HepG2 (cell line): ENCODE measurements at regions not wholly inside any gene's neighbourhood (a gene's known extent, or its start where the extent isn't known, plus 50 kb on each side); places are given as distances from the start of the nearest gene placed in this dataset.

ENCODE experiments used
- ATAC-seq: fragments of 200-7000 bp; cut with Tn5 transposase; 3 replicates; pipeline ENCODE4 v1.9.1; 2020; ENCODE audit warnings: mild to moderate bottlenecking, moderate library complexity
- BruUV-seq: library from RNA; stranded (reverse); fragments of 400-500 nt; replicated peaks from 2 replicates; lab custom pipeline; 2021; lab: Mats Ljungman, UMichigan
- CTCF ChIA-PET: fragments of 300-600 bp; formaldehyde crosslinking; extraction: SDS; loops from one replicate; lab custom pipeline; 2021; ENCODE audit warnings: low total read pairs, inconsistent platforms, low intra/inter-chr PET ratio; lab: Yijun Ruan, JAX
- POLR2A ChIA-PET: fragments of 350-600 bp; sonication (Branson Sonifier 250); formaldehyde crosslinking; loops from one replicate; lab custom pipeline; 2020; ENCODE audit warnings: antibody characterized with exemption, inconsistent platforms; lab: Yijun Ruan, JAX
- DNase-seq: peaks from one replicate; pipeline ENCODE4 v3.0.0-alpha.2; 2015; ENCODE audit warnings: low spot score
- FAIRE-seq: peaks from 3 replicates; lab custom pipeline; 2011; peaks lifted over from hg19 to GRCh38; lab: Jason Lieb, UNC
- H2AFZ ChIP-seq: one replicate; pipeline ENCODE4 v1.6.1; 2011; ENCODE audit warnings: low read length, inconsistent platforms
- H3K27ac ChIP-seq: fragments of 300-600 bp; 3 replicates; pipeline ENCODE4 v1.8.0; 2011; ENCODE audit warnings: mixed run types, mild to moderate bottlenecking, mixed read lengths, low read length, inconsistent platforms; ENCODE audit not compliant: insufficient read depth; ENCODE audit errors: extremely low read length
- H3K27me3 ChIP-seq, 2 experiments: fragments of 200-600 bp in 1 of 2; 2 replicates in 1 of 2; 3 replicates in 1 of 2; pipeline versions ENCODE4 v1.6.0 to v1.8.0; 2011; ENCODE audit warnings: low read length in 2 of 2, mild to moderate bottlenecking in 2 of 2, moderate library complexity in 2 of 2, inconsistent platforms in 1 of 2; ENCODE audit not compliant: insufficient read depth in 2 of 2, control insufficient read depth in 1 of 2
- H3K36me3 ChIP-seq, 2 experiments: fragments of 200-600 bp in 1 of 2; replicated peaks in 1 of 2; 2 replicates in 1 of 2; 3 replicates in 1 of 2; pipeline versions ENCODE4 v1.5.1 to v1.8.0; 2011; ENCODE audit warnings: low read length in 2 of 2, inconsistent platforms in 1 of 2; ENCODE audit not compliant: insufficient read depth in 2 of 2, control insufficient read depth in 1 of 2
- H3K4me1 ChIP-seq: 2 replicates; pipeline ENCODE4 v1.5.1; 2012; ENCODE audit warnings: low read length, inconsistent platforms; ENCODE audit not compliant: insufficient read depth
- H3K4me2 ChIP-seq: 2 replicates; pipeline ENCODE4 v1.6.0; 2011; ENCODE audit warnings: low read depth, low read length, inconsistent platforms
- H3K4me3 ChIP-seq, 3 experiments: fragments of 200-600 bp in 1 of 3; sonication (generic), shearing (Covaris generic) in 1 of 3; replicated peaks in 1 of 3; 2 replicates each; pipeline ENCODE4 v1.5.1; 2011 to 2016; ENCODE audit warnings: low read length in 3 of 3, inconsistent platforms in 2 of 3, low read depth in 2 of 3, mild to moderate bottlenecking in 2 of 3, control low read depth in 1 of 3, mixed read lengths in 1 of 3; ENCODE audit not compliant: insufficient read depth in 1 of 3
- H3K79me2 ChIP-seq: one replicate; pipeline ENCODE4 v1.6.1; 2011; ENCODE audit warnings: low read length, inconsistent platforms; ENCODE audit not compliant: insufficient read depth
- H3K9ac ChIP-seq: 2 replicates; pipeline ENCODE4 v1.6.0; 2011; ENCODE audit warnings: mild to moderate bottlenecking, low read depth, low read length, inconsistent platforms; ENCODE audit not compliant: insufficient read depth
- H3K9me3 ChIP-seq: 2 replicates; pipeline ENCODE4 v1.5.1; 2012; ENCODE audit warnings: mild to moderate bottlenecking, low read length
- H4K20me1 ChIP-seq: 2 replicates; pipeline ENCODE4 v1.6.0; 2011; ENCODE audit warnings: inconsistent platforms, mild to moderate bottlenecking, low read length, moderate library complexity; ENCODE audit not compliant: insufficient read depth
- ETV5 ChIP-seq: IDR thresholded peaks from 2 replicates; pipeline ENCODE4 v1.6.1; 2018; ENCODE audit warnings: missing biosample characterization, missing genetic modification reagents, inconsistent platforms, borderline replicate concordance
- FOSL1 ChIP-seq: sonication (generic); formaldehyde crosslinking; IDR thresholded peaks from 2 replicates; pipeline ENCODE4 v1.9.0; 2021; ENCODE audit warnings: missing genetic modification reagents, borderline replicate concordance
- FOXC1 ChIP-seq: sonication (generic); formaldehyde crosslinking; IDR thresholded peaks from 2 replicates; pipeline ENCODE4 v1.8.0; 2022; ENCODE audit warnings: mild to moderate bottlenecking, missing genetic modification reagents, borderline replicate concordance
- HNRNPK ChIP-seq: fragments of 200-400 bp; formaldehyde crosslinking; IDR thresholded peaks from 2 replicates; pipeline ENCODE4 v1.6.1; 2018; ENCODE audit warnings: low read length, low read depth, moderate library complexity, mild to moderate bottlenecking; ENCODE audit not compliant: poor library complexity, severe bottlenecking
- KDM3A ChIP-seq: IDR thresholded peaks from 2 replicates; pipeline ENCODE4 v1.6.1; 2018; ENCODE audit warnings: low read depth, missing compliant biosample characterization
- NKX3-1 ChIP-seq: sonication (generic); formaldehyde crosslinking; IDR thresholded peaks from 2 replicates; pipeline ENCODE4 v1.5.0; 2020; ENCODE audit warnings: missing genetic modification reagents
- SAFB2 ChIP-seq: sonication (generic); formaldehyde crosslinking; IDR thresholded peaks from 2 replicates; pipeline ENCODE4 v1.5.1; 2020; ENCODE audit warnings: missing genetic modification reagents, low read depth, mild to moderate bottlenecking, borderline replicate concordance
- SETDB1 ChIP-seq: sonication (generic); formaldehyde crosslinking; IDR thresholded peaks from 2 replicates; pipeline ENCODE4 v1.5.1; 2020; ENCODE audit warnings: missing genetic modification reagents, mild to moderate bottlenecking, borderline replicate concordance
- ZBTB8A ChIP-seq: sonication (generic); formaldehyde crosslinking; IDR thresholded peaks from 2 replicates; pipeline ENCODE4 v1.4.0; 2020; ENCODE audit warnings: mild to moderate bottlenecking, low read depth, missing genetic modification reagents, borderline replicate concordance
- ZFP1 ChIP-seq: IDR thresholded peaks from 2 replicates; pipeline ENCODE4 v1.6.1; 2016
- ZNF224 ChIP-seq: sonication (generic); formaldehyde crosslinking; IDR thresholded peaks from 2 replicates; pipeline ENCODE4 v1.5.0; 2020; ENCODE audit warnings: mild to moderate bottlenecking, missing genetic modification reagents
- ZNF30 ChIP-seq: sonication (generic); formaldehyde crosslinking; IDR thresholded peaks from 2 replicates; pipeline ENCODE4 v1.5.0; 2020; ENCODE audit warnings: mild to moderate bottlenecking, missing genetic modification reagents
- ZNF430 ChIP-seq: sonication (generic); formaldehyde crosslinking; IDR thresholded peaks from 2 replicates; pipeline ENCODE4 v1.9.0; 2021; ENCODE audit warnings: mild to moderate bottlenecking, missing genetic modification reagents
- ZNF451 ChIP-seq: sonication (generic); formaldehyde crosslinking; IDR thresholded peaks from 2 replicates; pipeline ENCODE4 v1.5.0; 2020; ENCODE audit warnings: mild to moderate bottlenecking, missing genetic modification reagents
- ZNF543 ChIP-seq: sonication (generic); formaldehyde crosslinking; IDR thresholded peaks from 2 replicates; pipeline ENCODE4 v1.4.0; 2020; ENCODE audit warnings: mild to moderate bottlenecking, missing genetic modification reagents
- ZNF619 ChIP-seq: sonication (generic); formaldehyde crosslinking; IDR thresholded peaks from 2 replicates; pipeline ENCODE4 v1.4.0; 2020; ENCODE audit warnings: mild to moderate bottlenecking, missing genetic modification reagents
- ZNF644 ChIP-seq: IDR thresholded peaks from 2 replicates; pipeline ENCODE4 v1.6.1; 2016; ENCODE audit warnings: low read depth
- ZNF891 ChIP-seq: sonication (generic); formaldehyde crosslinking; IDR thresholded peaks from 2 replicates; pipeline ENCODE4 v1.5.0; 2020; ENCODE audit warnings: mild to moderate bottlenecking, missing genetic modification reagents
- ZSCAN9 ChIP-seq: IDR thresholded peaks from 2 replicates; pipeline ENCODE4 v1.6.1; 2016; ENCODE audit warnings: borderline replicate concordance
- WGBS: methylation state at CpG from one replicate; pipeline ENCODE4 v1.1.6; 2017; ENCODE audit warnings: low lambda C conversion rate; 5-methylcytosine and 5-hydroxymethylcytosine counted together
- in situ Hi-C: cut with HindIII; loops from 2 replicates; pipeline ENCODE4 v1.10.0; 2017; ENCODE audit warnings: low pct_unique_long_range_greater_than_20kb; ENCODE audit not compliant: extremely low pct_ligation_motif_present
- intact Hi-C: fragments of 100-400 bp; cut with micrococcal nuclease; formaldehyde crosslinking; loops from one replicate; pipeline ENCODE4 v1.10.0; 2022; ENCODE audit not compliant: unreplicated experiment
- TF ChIP-seq, protein P1 (sequence below): sonication (generic); formaldehyde crosslinking; IDR thresholded peaks from 2 replicates; pipeline ENCODE4 v1.4.0; 2020; ENCODE audit warnings: missing genetic modification reagents
- TF ChIP-seq, protein P2 (sequence below): fragments of 450-650 bp; IDR thresholded peaks from 2 replicates; pipeline ENCODE4 v1.6.1; 2017; ENCODE audit warnings: mild to moderate bottlenecking

GRCh38 chr10:121405549-121405948 lies 192.7 kb downstream of the FGFR2 start (continued):
- TF ChIP-seq, protein P1, sequence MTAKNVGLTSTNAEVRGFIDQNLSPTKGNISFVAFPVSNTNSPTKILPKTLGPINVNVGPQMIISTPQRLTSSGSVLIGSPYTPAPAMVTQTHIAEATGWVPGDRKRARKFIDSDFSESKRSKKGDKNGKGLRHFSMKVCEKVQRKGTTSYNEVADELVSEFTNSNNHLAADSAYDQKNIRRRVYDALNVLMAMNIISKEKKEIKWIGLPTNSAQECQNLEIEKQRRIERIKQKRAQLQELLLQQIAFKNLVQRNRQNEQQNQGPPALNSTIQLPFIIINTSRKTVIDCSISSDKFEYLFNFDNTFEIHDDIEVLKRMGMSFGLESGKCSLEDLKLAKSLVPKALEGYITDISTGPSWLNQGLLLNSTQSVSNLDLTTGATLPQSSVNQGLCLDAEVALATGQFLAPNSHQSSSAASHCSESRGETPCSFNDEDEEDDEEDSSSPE = no peak
- TF ChIP-seq, protein P2, sequence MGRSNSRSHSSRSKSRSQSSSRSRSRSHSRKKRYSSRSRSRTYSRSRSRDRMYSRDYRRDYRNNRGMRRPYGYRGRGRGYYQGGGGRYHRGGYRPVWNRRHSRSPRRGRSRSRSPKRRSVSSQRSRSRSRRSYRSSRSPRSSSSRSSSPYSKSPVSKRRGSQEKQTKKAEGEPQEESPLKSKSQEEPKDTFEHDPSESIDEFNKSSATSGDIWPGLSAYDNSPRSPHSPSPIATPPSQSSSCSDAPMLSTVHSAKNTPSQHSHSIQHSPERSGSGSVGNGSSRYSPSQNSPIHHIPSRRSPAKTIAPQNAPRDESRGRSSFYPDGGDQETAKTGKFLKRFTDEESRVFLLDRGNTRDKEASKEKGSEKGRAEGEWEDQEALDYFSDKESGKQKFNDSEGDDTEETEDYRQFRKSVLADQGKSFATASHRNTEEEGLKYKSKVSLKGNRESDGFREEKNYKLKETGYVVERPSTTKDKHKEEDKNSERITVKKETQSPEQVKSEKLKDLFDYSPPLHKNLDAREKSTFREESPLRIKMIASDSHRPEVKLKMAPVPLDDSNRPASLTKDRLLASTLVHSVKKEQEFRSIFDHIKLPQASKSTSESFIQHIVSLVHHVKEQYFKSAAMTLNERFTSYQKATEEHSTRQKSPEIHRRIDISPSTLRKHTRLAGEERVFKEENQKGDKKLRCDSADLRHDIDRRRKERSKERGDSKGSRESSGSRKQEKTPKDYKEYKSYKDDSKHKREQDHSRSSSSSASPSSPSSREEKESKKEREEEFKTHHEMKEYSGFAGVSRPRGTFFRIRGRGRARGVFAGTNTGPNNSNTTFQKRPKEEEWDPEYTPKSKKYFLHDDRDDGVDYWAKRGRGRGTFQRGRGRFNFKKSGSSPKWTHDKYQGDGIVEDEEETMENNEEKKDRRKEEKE = no peak
- TF ChIP-seq ZSCAN9 (no peak), ZNF619 (CRISPR knock-in tag) (no peak), ZBTB8A (CRISPR knock-in tag) (no peak), ZNF644 (CRISPR knock-in tag) (no peak)

DNA sequence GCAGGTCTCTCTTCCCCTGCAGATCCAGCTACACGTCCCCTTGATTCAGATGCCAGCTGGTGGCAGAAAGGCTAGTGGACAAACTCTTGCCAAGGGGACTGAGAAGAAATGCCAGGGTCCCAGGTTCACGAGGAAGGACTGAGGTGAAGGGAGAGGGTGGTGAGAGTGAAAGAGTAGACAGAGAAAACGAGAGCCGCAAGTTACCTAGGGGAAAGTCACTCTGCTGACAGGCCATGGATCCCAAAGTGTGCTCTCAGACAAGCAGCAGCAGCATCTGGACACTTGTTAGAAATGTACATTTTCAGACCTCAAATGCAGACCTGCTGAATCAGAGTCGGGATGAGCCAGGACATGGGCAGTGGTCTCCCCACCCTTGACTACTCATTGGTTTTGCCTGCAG lies 192.3 kb downstream of the FGFR2 start:
- no peak overlapping the region for H3K27ac ChIP-seq
- H3K79me2 ChIP-seq = no peaks in the 10 kb centered on the region
- in situ Hi-C loops (no loop called here), intact Hi-C loops (no loop called here)
- H3K9me3 ChIP-seq = no peaks in the 10 kb centered on the region
- no peak overlapping the region for H2AFZ ChIP-seq
- H3K9ac ChIP-seq = no peak overlapping the region
- no peak overlapping the region for H3K4me2 ChIP-seq
- POLR2A ChIA-PET = no interaction called here
- TF ChIP-seq KDM3A (CRISPR knock-in tag) = no peak
- TF ChIP-seq ZNF543 (CRISPR knock-in tag) = no peak
- TF ChIP-seq ETV5 (CRISPR knock-in tag) = no peak
- TF ChIP-seq SAFB2 (CRISPR knock-in tag) = no peak
- TF ChIP-seq ZNF224 (CRISPR knock-in tag) = no peak
- no peak for TF ChIP-seq ZNF30
- TF ChIP-seq NKX3-1 (CRISPR knock-in tag) = no peak
- no peak for TF ChIP-seq ZNF430 (CRISPR knock-in tag)
- no peak for TF ChIP-seq HNRNPK
- no peak for TF ChIP-seq ZFP1 (CRISPR knock-in tag)
- no peak for TF ChIP-seq SETDB1 (CRISPR knock-in tag)
- TF ChIP-seq FOXC1 = no peak
- no peak for TF ChIP-seq ZNF451 (CRISPR knock-in tag)
- no peak for TF ChIP-seq FOSL1
- TF ChIP-seq ZNF891 (CRISPR knock-in tag) = no peak
- CTCF ChIA-PET = no interaction called here
- H4K20me1 ChIP-seq = no peaks in the 10 kb centered on the region
- FAIRE-seq = no peak
- DNase-seq = no peak
- WGBS = 31% methylated on average over 5 of the region's 5 CpGs
- ATAC-seq = no peak
- peaks cover 7% of the 10 kb centered on the region; the same call in 1 of the 2 replicates for H3K4me1 ChIP-seq
- no peak overlapping the region for H3K4me3 ChIP-seq
- no TSS peak for BruUV-seq
- peaks cover 0 to 2% of the 10 kb centered on the region in 2 experiments; a peak in 2 of 5 replicates for H3K27me3 ChIP-seq
- H3K36me3 ChIP-seq = no peaks in the 10 kb centered on the region
